ENCODE measurements at regions not wholly inside any gene's neighbourhood (a gene's known extent, or its start where the extent isn't known, plus 50 kb on each side); places are given as distances from the start of the nearest gene placed in this dataset.

DNA sequence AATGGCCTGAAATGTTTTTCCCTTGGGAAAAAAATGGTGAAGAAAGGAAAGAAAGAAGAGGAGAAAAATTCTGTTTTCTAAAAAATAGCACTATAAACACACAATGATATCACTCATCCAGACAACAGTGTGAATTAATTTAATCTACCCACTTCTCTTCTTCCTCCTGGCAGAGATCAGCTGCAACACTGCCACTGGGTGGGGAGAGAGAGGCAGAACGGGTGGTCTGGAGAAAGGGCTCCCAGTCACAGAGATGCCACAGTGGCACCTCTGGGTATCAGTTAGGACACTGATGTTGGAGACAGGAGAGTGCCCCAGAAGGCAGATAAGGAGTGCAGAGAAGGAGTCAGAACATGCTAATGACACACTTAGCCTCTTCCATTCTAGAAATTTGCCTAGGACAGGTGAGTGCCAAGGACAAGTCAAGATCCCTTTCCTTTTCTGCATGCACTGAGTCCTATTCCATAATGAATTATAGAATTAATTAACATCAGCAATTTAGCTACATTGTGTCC, 168.6 kb downstream of the SUCLA2 start:
- Histone ChIP-seq H3K27ac (ENCODE audit: low read depth in 2 of 2, low read length in 1 of 2) (no peak overlapping the region), H3K4me1 (ENCODE audit: control insufficient read depth in 2 of 2, insufficient read depth in 2 of 2, low read length in 1 of 2) (no peaks in the 10 kb centered on the region), H3K9me3 (ENCODE audit: control insufficient read depth in 2 of 2, insufficient read depth in 1 of 2, low read depth in 1 of 2, low read length in 1 of 2) (no peaks in the 10 kb centered on the region), H3K36me3 (ENCODE audit: control insufficient read depth in 2 of 2, insufficient read depth in 2 of 2, low read length in 1 of 2) (no peaks in the 10 kb centered on the region), H3K27me3 (ENCODE audit: control insufficient read depth in 1 of 2, insufficient read depth in 2 of 2, low read length in 2 of 2) (no peaks in the 10 kb centered on the region), H3K4me3 (ENCODE audit: low read depth in 1 of 2, low read length in 2 of 2) (no peak overlapping the region)
- WGBS, 2 donors = 43 to 54% methylated on average over 1 of the region's 1 CpG

- H3K27ac ChIP-seq (ENCODE audit: low read depth in 2 of 2, low read length in 1 of 2) = no peak overlapping the region
- H3K4me1 ChIP-seq (ENCODE audit: control insufficient read depth in 2 of 2, insufficient read depth in 2 of 2, low read length in 1 of 2) = no peaks in the 10 kb centered on the region
- no peaks in the 10 kb centered on the region for H3K36me3 ChIP-seq (ENCODE audit: control insufficient read depth in 2 of 2, insufficient read depth in 2 of 2, low read length in 1 of 2)
- H3K9me3 ChIP-seq (ENCODE audit: control insufficient read depth in 2 of 2, insufficient read depth in 1 of 2, low read depth in 1 of 2, low read length in 1 of 2) = no peaks in the 10 kb centered on the region
- H3K27me3 ChIP-seq (ENCODE audit: control insufficient read depth in 1 of 2, insufficient read depth in 2 of 2, low read length in 2 of 2) = no peaks in the 10 kb centered on the region
- no peak overlapping the region for H3K4me3 ChIP-seq (ENCODE audit: low read depth in 1 of 2, low read length in 2 of 2)
- 63 to 73% methylated on average over 1 of the region's 1 CpG for WGBS, 2 donors
These were observed 169.8 kb downstream of the SUCLA2 start for GRCh38 chr13:47831265-47831664.

GRCh38 chr13:47829690-47830089, 171.4 kb downstream of the SUCLA2 start:
- 77 to 88% methylated on average over 1 of the region's 1 CpG for WGBS, 2 donors
- Histone ChIP-seq H3K27ac (ENCODE audit: low read depth in 2 of 2, low read length in 1 of 2) (no peak overlapping the region), H3K27me3 (ENCODE audit: control insufficient read depth in 1 of 2, insufficient read depth in 2 of 2, low read length in 2 of 2) (no peaks in the 10 kb centered on the region), H3K36me3 (ENCODE audit: control insufficient read depth in 2 of 2, insufficient read depth in 2 of 2, low read length in 1 of 2) (no peaks in the 10 kb centered on the region), H3K4me3 (ENCODE audit: low read depth in 1 of 2, low read length in 2 of 2) (no peak overlapping the region), H3K9me3 (ENCODE audit: control insufficient read depth in 2 of 2, insufficient read depth in 1 of 2, low read depth in 1 of 2, low read length in 1 of 2) (peaks cover 0 to 2% of the 10 kb centered on the region in 2 donors), H3K4me1 (ENCODE audit: control insufficient read depth in 2 of 2, insufficient read depth in 2 of 2, low read length in 1 of 2) (no peaks in the 10 kb centered on the region)

GRCh38 chr13:47826471-47826870, 174.6 kb downstream of the SUCLA2 start:
- H3K27ac ChIP-seq (ENCODE audit: low read depth in 2 of 2, low read length in 1 of 2) = no peak overlapping the region
- no peaks in the 10 kb centered on the region for H3K27me3 ChIP-seq (ENCODE audit: control insufficient read depth in 1 of 2, insufficient read depth in 2 of 2, low read length in 2 of 2)
- H3K9me3 ChIP-seq (ENCODE audit: control insufficient read depth in 2 of 2, insufficient read depth in 1 of 2, low read depth in 1 of 2, low read length in 1 of 2) = peaks cover 0 to 2% of the 10 kb centered on the region in 2 donors
- H3K36me3 ChIP-seq (ENCODE audit: control insufficient read depth in 2 of 2, insufficient read depth in 2 of 2, low read length in 1 of 2) = no peaks in the 10 kb centered on the region
- no peaks in the 10 kb centered on the region for H3K4me1 ChIP-seq (ENCODE audit: control insufficient read depth in 2 of 2, insufficient read depth in 2 of 2, low read length in 1 of 2)
- WGBS, 2 donors = 33 to 38% methylated on average over 2 of the region's 2 CpGs
- no peak overlapping the region for H3K4me3 ChIP-seq (ENCODE audit: low read depth in 1 of 2, low read length in 2 of 2)

GRCh38 chr13:47822036-47822435, 179.0 kb downstream of the SUCLA2 start:
- 89 to 91% methylated on average over 4 of the region's 4 CpGs for WGBS, 2 donors
- Histone ChIP-seq H3K27me3 (ENCODE audit: control insufficient read depth in 1 of 2, insufficient read depth in 2 of 2, low read length in 2 of 2) (no peaks in the 10 kb centered on the region), H3K27ac (ENCODE audit: low read depth in 2 of 2, low read length in 1 of 2) (no peak overlapping the region), H3K4me3 (ENCODE audit: low read depth in 1 of 2, low read length in 2 of 2) (no peak overlapping the region), H3K9me3 (ENCODE audit: control insufficient read depth in 2 of 2, insufficient read depth in 1 of 2, low read depth in 1 of 2, low read length in 1 of 2) (peaks cover 0 to 2% of the 10 kb centered on the region in 2 donors), H3K36me3 (ENCODE audit: control insufficient read depth in 2 of 2, insufficient read depth in 2 of 2, low read length in 1 of 2) (no peaks in the 10 kb centered on the region), H3K4me1 (ENCODE audit: control insufficient read depth in 2 of 2, insufficient read depth in 2 of 2, low read length in 1 of 2) (no peaks in the 10 kb centered on the region)

- no peaks in the 10 kb centered on the region for H3K4me1 ChIP-seq (ENCODE audit: control insufficient read depth in 2 of 2, insufficient read depth in 2 of 2, low read length in 1 of 2)
- H3K4me3 ChIP-seq (ENCODE audit: low read depth in 1 of 2, low read length in 2 of 2) = no peak overlapping the region
- no peaks in the 10 kb centered on the region for H3K27me3 ChIP-seq (ENCODE audit: control insufficient read depth in 1 of 2, insufficient read depth in 2 of 2, low read length in 2 of 2)
- H3K36me3 ChIP-seq (ENCODE audit: control insufficient read depth in 2 of 2, insufficient read depth in 2 of 2, low read length in 1 of 2) = no peaks in the 10 kb centered on the region
- no peak overlapping the region for H3K27ac ChIP-seq (ENCODE audit: low read depth in 2 of 2, low read length in 1 of 2)
- H3K9me3 ChIP-seq (ENCODE audit: control insufficient read depth in 2 of 2, insufficient read depth in 1 of 2, low read depth in 1 of 2, low read length in 1 of 2) = no peaks in the 10 kb centered on the region
- 65 to 72% methylated on average over 5 of the region's 5 CpGs for WGBS, 2 donors
These were observed 184.2 kb downstream of the SUCLA2 start for GRCh38 chr13:47816831-47817230.

GRCh38 chr13:47813718-47814117, 187.4 kb downstream of the SUCLA2 start:
- 74 to 79% methylated on average over 1 of the region's 1 CpG for WGBS, 2 donors
- H3K4me3 ChIP-seq (ENCODE audit: low read depth in 1 of 2, low read length in 2 of 2) = no peak overlapping the region

DNA sequence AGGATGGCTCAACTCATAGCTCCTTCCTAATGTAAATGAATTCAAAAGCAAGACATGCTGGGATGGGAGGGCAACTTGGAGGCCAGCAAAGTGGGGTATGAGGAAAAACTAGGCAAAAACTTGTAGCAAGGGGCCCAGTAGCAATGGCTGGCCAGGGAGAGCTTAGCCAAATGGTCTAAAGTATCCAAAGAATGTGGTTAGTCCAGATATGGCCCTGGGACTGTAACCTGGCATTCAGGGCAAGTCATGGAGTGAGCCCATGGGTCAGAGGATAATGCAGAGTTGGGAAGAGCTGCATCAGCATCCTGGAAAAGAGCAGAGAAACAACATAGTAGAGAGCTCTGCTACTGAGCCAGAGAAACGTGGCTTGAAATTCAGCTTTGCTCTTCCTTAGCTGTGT, 191.7 kb downstream of the SUCLA2 start:
- WGBS, 2 donors = 52 to 64% methylated on average over 1 of the region's 1 CpG
- Histone ChIP-seq H3K36me3 (ENCODE audit: control insufficient read depth in 2 of 2, insufficient read depth in 2 of 2, low read length in 1 of 2) (no peaks in the 10 kb centered on the region), H3K4me3 (ENCODE audit: low read depth in 1 of 2, low read length in 2 of 2) (no peak overlapping the region)

More at GRCh38 chr13:47813718-47814117, 187.4 kb downstream of the SUCLA2 start:
- Histone ChIP-seq H3K36me3 (ENCODE audit: control insufficient read depth in 2 of 2, insufficient read depth in 2 of 2, low read length in 1 of 2) (no peaks in the 10 kb centered on the region), H3K27ac (ENCODE audit: low read depth in 2 of 2, low read length in 1 of 2) (no peak overlapping the region), H3K4me1 (ENCODE audit: control insufficient read depth in 2 of 2, insufficient read depth in 2 of 2, low read length in 1 of 2) (no peaks in the 10 kb centered on the region), H3K9me3 (ENCODE audit: control insufficient read depth in 2 of 2, insufficient read depth in 1 of 2, low read depth in 1 of 2, low read length in 1 of 2) (no peaks in the 10 kb centered on the region), H3K27me3 (ENCODE audit: control insufficient read depth in 1 of 2, insufficient read depth in 2 of 2, low read length in 2 of 2) (no peaks in the 10 kb centered on the region)

GRCh38 chr13:47803131-47803530, 197.9 kb downstream of the SUCLA2 start:
- Histone ChIP-seq H3K27me3 (ENCODE audit: control insufficient read depth in 1 of 2, insufficient read depth in 2 of 2, low read length in 2 of 2) (no peaks in the 10 kb centered on the region), H3K36me3 (ENCODE audit: control insufficient read depth in 2 of 2, insufficient read depth in 2 of 2, low read length in 1 of 2) (no peaks in the 10 kb centered on the region), H3K4me3 (ENCODE audit: low read depth in 1 of 2, low read length in 2 of 2) (no peak overlapping the region), H3K27ac (ENCODE audit: low read depth in 2 of 2, low read length in 1 of 2) (no peak overlapping the region), H3K9me3 (ENCODE audit: control insufficient read depth in 2 of 2, insufficient read depth in 1 of 2, low read depth in 1 of 2, low read length in 1 of 2) (peaks cover 0 to 3% of the 10 kb centered on the region in 2 donors), H3K4me1 (ENCODE audit: control insufficient read depth in 2 of 2, insufficient read depth in 2 of 2, low read length in 1 of 2) (no peaks in the 10 kb centered on the region)
- 72 to 80% methylated on average over 2 of the region's 2 CpGs for WGBS, 2 donors

More for the DNA sequence above, 191.7 kb downstream of the SUCLA2 start:
- Histone ChIP-seq H3K27me3 (ENCODE audit: control insufficient read depth in 1 of 2, insufficient read depth in 2 of 2, low read length in 2 of 2) (no peaks in the 10 kb centered on the region), H3K27ac (ENCODE audit: low read depth in 2 of 2, low read length in 1 of 2) (no peak overlapping the region), H3K4me1 (ENCODE audit: control insufficient read depth in 2 of 2, insufficient read depth in 2 of 2, low read length in 1 of 2) (no peaks in the 10 kb centered on the region), H3K9me3 (ENCODE audit: control insufficient read depth in 2 of 2, insufficient read depth in 1 of 2, low read depth in 1 of 2, low read length in 1 of 2) (no peaks in the 10 kb centered on the region)

DNA sequence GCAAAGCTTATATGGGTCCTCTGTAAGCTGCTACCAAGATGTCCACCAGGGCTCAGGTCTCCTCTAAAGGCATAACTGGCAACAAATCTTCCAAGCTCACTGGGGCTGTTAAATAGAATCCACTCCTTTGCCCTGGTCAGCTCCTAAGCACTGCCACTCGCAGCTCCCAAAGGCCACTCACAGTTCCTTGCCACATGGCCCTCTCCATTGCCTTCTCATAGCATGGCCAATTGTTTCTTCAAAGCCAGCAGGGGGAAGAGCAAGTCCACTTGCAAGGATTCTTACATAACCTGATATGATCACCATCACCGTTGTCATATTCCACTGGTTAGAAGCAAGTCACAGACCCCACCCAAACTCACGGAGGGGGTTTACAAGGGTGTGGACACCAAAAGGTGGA, 199.5 kb downstream of the SUCLA2 start:
- Histone ChIP-seq H3K27me3 (ENCODE audit: control insufficient read depth in 1 of 2, insufficient read depth in 2 of 2, low read length in 2 of 2) (no peaks in the 10 kb centered on the region), H3K4me3 (ENCODE audit: low read depth in 1 of 2, low read length in 2 of 2) (no peak overlapping the region), H3K4me1 (ENCODE audit: control insufficient read depth in 2 of 2, insufficient read depth in 2 of 2, low read length in 1 of 2) (no peaks in the 10 kb centered on the region), H3K27ac (ENCODE audit: low read depth in 2 of 2, low read length in 1 of 2) (no peak overlapping the region), H3K9me3 (ENCODE audit: control insufficient read depth in 2 of 2, insufficient read depth in 1 of 2, low read depth in 1 of 2, low read length in 1 of 2) (peaks cover 0 to 3% of the 10 kb centered on the region in 2 donors), H3K36me3 (ENCODE audit: control insufficient read depth in 2 of 2, insufficient read depth in 2 of 2, low read length in 1 of 2) (no peaks in the 10 kb centered on the region)
- WGBS, 2 donors = 89 to 94% methylated on average over 3 of the region's 3 CpGs
